SU-DHL-6 (cell line): ENCODE measurements at regions not wholly inside any gene's neighbourhood (a gene's known extent, or its start where the extent isn't known, plus 50 kb on each side); places are given as distances from the start of the nearest gene placed in this dataset.

Source experiments
- H2AFZ ChIP-seq: fragments of 200-600 bp; sonication (generic); 2 replicates; pipeline ENCODE4 v1.6.1; 2014; ENCODE audit warnings: low read depth, mild to moderate bottlenecking, moderate library complexity, mixed read lengths, antibody characterized with exemption, low read length; ENCODE audit not compliant: severe bottlenecking
- H3F3A ChIP-seq: fragments of 200-600 bp; shearing (Covaris generic); 2 replicates; pipeline ENCODE4 v1.6.0; 2016; ENCODE audit warnings: antibody characterized with exemption, mild to moderate bottlenecking; ENCODE audit not compliant: insufficient read depth
- H3K27ac ChIP-seq: fragments of 200-600 bp; sonication (generic); 2 replicates; pipeline ENCODE4 v1.5.1; 2016; ENCODE audit warnings: low read depth, mild to moderate bottlenecking, low read length, moderate library complexity, mixed read lengths
- H3K27me3 ChIP-seq: fragments of 200-600 bp; sonication (generic), shearing (Covaris generic); 2 replicates; pipeline ENCODE4 v1.6.0; 2014; ENCODE audit warnings: mild to moderate bottlenecking, low read length
- H3K36me3 ChIP-seq: fragments of 200-600 bp; sonication (generic); 2 replicates; pipeline ENCODE4 v1.6.1; 2014; ENCODE audit warnings: mild to moderate bottlenecking, low read length, mixed read lengths
- H3K4me2 ChIP-seq: fragments of 300-600, 200-600 bp; shearing (Covaris generic), sonication (generic); 2 replicates; pipeline ENCODE4 v1.6.0; 2014; ENCODE audit warnings: low read length, low read depth, mild to moderate bottlenecking; ENCODE audit not compliant: poor library complexity, severe bottlenecking
- H3K4me3 ChIP-seq: fragments of 200-600 bp; sonication (generic); 2 replicates; pipeline ENCODE4 v1.5.1; 2014; ENCODE audit warnings: antibody characterized with exemption, low read length, mild to moderate bottlenecking, mixed read lengths; ENCODE audit not compliant: insufficient read depth, poor library complexity, severe bottlenecking
- H3K79me2 ChIP-seq: fragments of 200-600 bp; sonication (generic); 2 replicates; pipeline ENCODE4 v1.6.1; 2014; ENCODE audit warnings: mild to moderate bottlenecking, low read length, moderate library complexity; ENCODE audit not compliant: insufficient read depth
- H3K9ac ChIP-seq: fragments of 200-600 bp; sonication (generic); 2 replicates; pipeline ENCODE4 v1.7.0; 2014; ENCODE audit warnings: mild to moderate bottlenecking, low read length
- H3K9me2 ChIP-seq: fragments of 200-600 bp; sonication (generic); replicated peaks from 2 replicates; pipeline ENCODE4 v1.6.1; 2014; ENCODE audit warnings: low read length; ENCODE audit not compliant: insufficient read depth
- H3K9me3 ChIP-seq: fragments of 200-600 bp; sonication (generic); 2 replicates; pipeline ENCODE4 v1.6.1; 2014; ENCODE audit warnings: low read length, mixed read lengths; ENCODE audit not compliant: insufficient read depth
- H4K20me1 ChIP-seq: fragments of 200-600 bp; sonication (generic); 2 replicates; pipeline ENCODE4 v1.6.1; 2014; ENCODE audit warnings: low read depth, mild to moderate bottlenecking, antibody characterized with exemption, low read length, moderate library complexity, mixed read lengths
- EZH2phosphoT487 ChIP-seq: fragments of 200-600 bp; sonication (generic), shearing (Covaris generic); conservative IDR thresholded peaks from 2 replicates; pipeline ENCODE4 v1.6.1; 2018; ENCODE audit warnings: mild to moderate bottlenecking, antibody characterized with exemption, low read length, moderate library complexity, mixed read lengths
- TF ChIP-seq, protein P1 (sequence below): fragments of 200-600 bp; sonication (generic); IDR thresholded peaks from one replicate; pipeline ENCODE4 v1.5.1; 2017; ENCODE audit warnings: antibody characterized with exemption, mild to moderate bottlenecking, low read length, moderate library complexity; ENCODE audit not compliant: insufficient read depth, poor library complexity, severe bottlenecking

DNA sequence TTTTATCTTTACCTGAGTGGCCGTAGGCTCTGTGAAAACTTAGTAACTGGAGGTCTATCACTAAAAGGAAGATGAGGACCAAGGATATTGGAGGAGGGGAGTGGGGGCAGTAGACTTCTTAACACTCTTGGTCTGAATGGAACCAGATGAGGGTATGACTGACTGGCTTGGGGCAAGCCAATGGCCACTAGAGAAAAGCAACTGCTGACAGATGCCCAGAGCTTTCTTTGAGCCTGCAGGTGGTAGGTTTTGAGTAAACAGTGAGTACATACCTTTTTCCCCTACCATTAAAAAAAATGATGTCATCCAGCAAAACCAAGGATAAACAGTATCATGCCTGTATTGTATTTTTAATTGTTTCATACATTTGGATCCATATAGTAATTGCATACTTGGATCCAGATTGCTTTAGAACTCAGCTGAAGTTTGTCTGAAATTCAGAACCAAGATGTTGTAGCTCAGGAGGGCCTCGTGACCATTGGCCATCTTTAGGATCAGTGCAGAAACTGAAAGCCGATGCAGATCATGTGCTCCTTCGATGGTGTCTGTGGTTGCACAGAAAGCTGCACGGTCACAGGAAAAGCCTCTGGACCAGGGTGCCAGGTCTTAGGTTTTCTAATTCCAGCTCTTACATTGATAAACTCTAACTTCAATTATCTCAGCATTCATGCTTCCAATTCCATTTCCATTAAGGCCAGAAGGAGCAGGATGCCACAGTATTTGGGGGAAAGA, 131.0 kb downstream of the PDGFRA start:
- Histone ChIP-seq H3K4me2 (no peak overlapping the region), H3K27me3 (no peaks in the 10 kb centered on the region)

DNA sequence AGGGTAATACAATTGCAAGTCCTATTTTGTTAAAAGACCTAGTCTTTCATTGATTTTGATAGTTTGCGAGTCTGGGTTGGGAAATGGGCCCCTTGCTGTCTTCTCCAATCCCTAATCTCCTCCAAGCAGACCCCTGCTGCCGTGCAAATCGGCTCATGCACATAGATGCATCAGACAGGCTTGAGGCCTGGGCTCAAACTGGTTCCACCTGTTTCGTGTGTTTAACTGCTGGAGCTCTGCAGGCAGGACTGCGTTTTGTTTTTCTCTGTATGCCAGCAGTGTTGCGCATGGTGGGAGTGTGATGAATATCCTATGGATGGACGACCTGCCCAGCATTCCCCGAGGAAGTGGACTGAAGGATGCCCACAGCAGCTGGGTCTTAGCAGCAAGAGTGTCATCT, 133.9 kb downstream of the PDGFRA start:
- TF ChIP-seq EZH2phosphoT487 = no peak
- H3K27ac ChIP-seq = no peak overlapping the region
- no peak overlapping the region for H3K4me3 ChIP-seq
- H3K27me3 ChIP-seq = no peaks in the 10 kb centered on the region
- no peaks in the 10 kb centered on the region for H3K36me3 ChIP-seq
- H3K9me2 ChIP-seq = no peaks in the 10 kb centered on the region
- H3K4me2 ChIP-seq = no peak overlapping the region
- H3K9me3 ChIP-seq = no peaks in the 10 kb centered on the region
- no peaks in the 10 kb centered on the region for H3K79me2 ChIP-seq
- no peak overlapping the region for H3K9ac ChIP-seq
- no peak overlapping the region for H2AFZ ChIP-seq
- H4K20me1 ChIP-seq = no peaks in the 10 kb centered on the region
- no peaks in the 10 kb centered on the region for H3F3A ChIP-seq

More for the DNA sequence above, 131.0 kb downstream of the PDGFRA start:
- H4K20me1 ChIP-seq = no peaks in the 10 kb centered on the region
- H3K9ac ChIP-seq = no peak overlapping the region
- H3K9me2 ChIP-seq = no peaks in the 10 kb centered on the region
- no peaks in the 10 kb centered on the region for H3K36me3 ChIP-seq
- no peak overlapping the region for H3K4me3 ChIP-seq
- H3K79me2 ChIP-seq = no peaks in the 10 kb centered on the region
- H2AFZ ChIP-seq = no peak overlapping the region
- H3F3A ChIP-seq = no peaks in the 10 kb centered on the region
- no peak overlapping the region for H3K27ac ChIP-seq
- H3K9me3 ChIP-seq = no peaks in the 10 kb centered on the region
- TF ChIP-seq, protein P1, sequence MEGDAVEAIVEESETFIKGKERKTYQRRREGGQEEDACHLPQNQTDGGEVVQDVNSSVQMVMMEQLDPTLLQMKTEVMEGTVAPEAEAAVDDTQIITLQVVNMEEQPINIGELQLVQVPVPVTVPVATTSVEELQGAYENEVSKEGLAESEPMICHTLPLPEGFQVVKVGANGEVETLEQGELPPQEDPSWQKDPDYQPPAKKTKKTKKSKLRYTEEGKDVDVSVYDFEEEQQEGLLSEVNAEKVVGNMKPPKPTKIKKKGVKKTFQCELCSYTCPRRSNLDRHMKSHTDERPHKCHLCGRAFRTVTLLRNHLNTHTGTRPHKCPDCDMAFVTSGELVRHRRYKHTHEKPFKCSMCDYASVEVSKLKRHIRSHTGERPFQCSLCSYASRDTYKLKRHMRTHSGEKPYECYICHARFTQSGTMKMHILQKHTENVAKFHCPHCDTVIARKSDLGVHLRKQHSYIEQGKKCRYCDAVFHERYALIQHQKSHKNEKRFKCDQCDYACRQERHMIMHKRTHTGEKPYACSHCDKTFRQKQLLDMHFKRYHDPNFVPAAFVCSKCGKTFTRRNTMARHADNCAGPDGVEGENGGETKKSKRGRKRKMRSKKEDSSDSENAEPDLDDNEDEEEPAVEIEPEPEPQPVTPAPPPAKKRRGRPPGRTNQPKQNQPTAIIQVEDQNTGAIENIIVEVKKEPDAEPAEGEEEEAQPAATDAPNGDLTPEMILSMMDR = no peak
- no peak for TF ChIP-seq EZH2phosphoT487

DNA sequence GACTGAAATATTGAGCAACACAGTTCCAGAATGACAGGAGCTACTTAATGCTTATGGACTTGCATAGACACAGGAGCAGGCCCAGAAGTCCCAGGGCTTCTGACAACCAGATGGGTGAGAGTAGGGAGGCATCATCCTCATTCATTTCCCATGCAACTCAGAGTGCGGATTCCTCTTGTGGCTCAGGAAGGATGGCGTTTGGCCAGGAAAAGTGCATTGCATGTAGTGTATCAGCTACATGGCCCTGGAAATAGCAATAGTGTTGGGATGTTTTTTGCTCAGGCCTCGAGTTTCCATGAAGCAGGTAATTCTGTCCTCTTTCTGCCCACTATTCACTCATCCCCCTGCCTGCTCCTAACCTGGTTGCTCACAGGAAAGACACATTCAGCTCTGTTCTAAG, 136.6 kb downstream of the PDGFRA start:
- H3K79me2 ChIP-seq = no peaks in the 10 kb centered on the region
- no peaks in the 10 kb centered on the region for H3K9me2 ChIP-seq
- H3K4me3 ChIP-seq = no peak overlapping the region
- no peaks in the 10 kb centered on the region for H4K20me1 ChIP-seq
- H3K9me3 ChIP-seq = no peaks in the 10 kb centered on the region
- H3K4me2 ChIP-seq = no peak overlapping the region
- H3K36me3 ChIP-seq = no peaks in the 10 kb centered on the region
- H3K27me3 ChIP-seq = no peaks in the 10 kb centered on the region
- H3K27ac ChIP-seq = no peak overlapping the region
- H3F3A ChIP-seq = no peaks in the 10 kb centered on the region
- TF ChIP-seq, protein P1 = no peak
- no peak for TF ChIP-seq EZH2phosphoT487
- no peak overlapping the region for H2AFZ ChIP-seq
- H3K9ac ChIP-seq = no peak overlapping the region

GRCh38 chr4:54367059-54367458, 138.0 kb downstream of the PDGFRA start:
- Histone ChIP-seq H4K20me1 (no peaks in the 10 kb centered on the region), H2AFZ (no peak overlapping the region), H3K9me3 (no peaks in the 10 kb centered on the region), H3K27ac (no peak overlapping the region), H3K4me2 (no peak overlapping the region), H3K27me3 (no peaks in the 10 kb centered on the region), H3K9ac (no peak overlapping the region), H3K79me2 (no peaks in the 10 kb centered on the region), H3K36me3 (no peaks in the 10 kb centered on the region), H3K9me2 (no peaks in the 10 kb centered on the region), H3F3A (no peaks in the 10 kb centered on the region), H3K4me3 (no peak overlapping the region)
- TF ChIP-seq, protein P1 = no peak
